ENCODE measurements at regions not wholly inside any gene's neighbourhood (a gene's known extent, or its start where the extent isn't known, plus 50 kb on each side); places are given as distances from the start of the nearest gene placed in this dataset.
"Not testable (repeated sequence)": the region's sequence is repeated elsewhere in the genome, so short reads cannot be mapped to it uniquely, and the experiment has no call there.

- no peak for DNase-seq
- Histone ChIP-seq H3K27me3 (ENCODE audit: control insufficient read depth, insufficient read depth, low read length) (no peaks in the 10 kb centered on the region), H3K36me3 (replicated peaks; ENCODE audit: control insufficient read depth, insufficient read depth, low read length) (no peaks in the 10 kb centered on the region), H3K4me3 (ENCODE audit: insufficient read depth, low read depth, low read length) (no peak overlapping the region)
These were observed 626.7 kb downstream of the PRR16 start for GRCh38 chr5:121090822-121091221.

GRCh38 chr5:121100931-121101330, 636.8 kb downstream of the PRR16 start:
- Histone ChIP-seq H3K27me3 (ENCODE audit: control insufficient read depth, insufficient read depth, low read length) (no peaks in the 10 kb centered on the region), H3K36me3 (replicated peaks; ENCODE audit: control insufficient read depth, insufficient read depth, low read length) (no peaks in the 10 kb centered on the region), H3K4me3 (ENCODE audit: insufficient read depth, low read depth, low read length) (no peak overlapping the region)
- no peak for DNase-seq

DNA sequence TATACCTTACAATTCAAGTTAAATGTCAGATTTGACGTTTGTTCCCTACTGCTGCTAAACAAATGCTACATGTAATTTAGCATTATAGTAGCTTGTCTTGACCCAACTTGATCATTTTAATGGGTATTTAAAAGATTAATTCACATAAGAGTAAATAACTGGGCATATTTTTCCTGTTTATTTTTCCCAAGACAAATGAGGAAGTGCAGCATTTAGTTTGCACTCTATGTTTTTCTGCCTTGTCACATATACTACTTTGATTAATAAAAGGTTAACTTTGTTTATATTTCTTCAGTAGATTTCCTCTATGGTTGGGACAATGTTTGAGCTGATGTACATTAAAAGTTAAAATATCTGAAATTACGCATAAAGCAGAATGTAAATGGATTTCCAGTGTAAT, 641.8 kb downstream of the PRR16 start:
- Histone ChIP-seq H3K36me3 (replicated peaks; ENCODE audit: control insufficient read depth, insufficient read depth, low read length) (no peaks in the 10 kb centered on the region), H3K27me3 (ENCODE audit: control insufficient read depth, insufficient read depth, low read length) (no peaks in the 10 kb centered on the region), H3K4me3 (ENCODE audit: insufficient read depth, low read depth, low read length) (no peak overlapping the region)
- no peak for DNase-seq

DNA sequence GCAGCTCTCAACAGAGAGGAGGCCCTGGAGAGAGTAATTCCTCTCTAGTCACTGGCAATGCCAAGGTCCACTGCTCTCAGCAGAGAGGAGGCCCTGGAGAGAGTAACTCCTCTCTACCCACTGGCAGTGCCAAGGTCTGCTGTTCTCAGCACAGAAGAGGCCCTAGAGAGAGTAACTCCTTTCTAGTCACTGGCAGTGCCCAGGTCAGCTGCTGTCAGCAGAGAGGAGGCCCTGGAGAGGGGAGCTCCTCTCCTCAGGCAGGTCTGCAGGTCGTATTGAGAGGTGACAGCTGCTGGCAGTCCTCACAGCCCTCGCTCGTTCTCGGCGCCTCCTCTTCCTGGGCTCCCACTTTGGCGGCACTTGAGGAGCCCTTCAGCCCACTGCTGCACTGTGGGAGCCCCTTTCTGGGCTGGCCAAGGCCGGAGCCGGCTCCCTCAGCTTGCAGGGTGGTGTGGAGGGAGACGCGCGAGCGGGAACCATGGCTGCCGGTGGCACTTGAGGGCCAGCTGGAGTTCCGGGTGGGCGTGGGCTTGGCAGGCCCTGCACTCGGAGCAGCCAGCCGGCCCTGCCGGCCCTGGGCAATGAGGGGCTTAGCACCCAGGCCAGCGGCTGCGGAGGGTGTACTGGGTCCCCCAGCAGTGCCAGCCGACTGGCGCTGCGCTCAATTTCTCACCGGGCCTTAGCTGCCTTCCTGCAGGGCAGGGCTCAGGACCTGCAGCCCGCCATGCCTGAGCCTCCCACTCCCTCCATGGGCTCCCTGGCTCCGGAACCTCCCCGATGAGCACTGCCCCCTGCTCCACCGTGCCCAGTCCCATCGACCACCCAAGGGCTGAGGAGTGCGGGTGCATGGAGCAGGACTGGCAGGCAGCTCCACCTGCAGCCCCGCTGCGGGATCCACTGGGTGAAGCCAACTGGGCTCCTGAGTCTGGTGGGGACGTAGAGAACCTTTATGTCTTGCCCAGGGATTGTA, 642.9 kb downstream of the PRR16 start:
- not testable (repeated sequence) for DNase-seq; H3K27me3 ChIP-seq (ENCODE audit: control insufficient read depth, insufficient read depth, low read length); H3K36me3 ChIP-seq (replicated peaks; ENCODE audit: control insufficient read depth, insufficient read depth, low read length); H3K4me3 ChIP-seq (ENCODE audit: insufficient read depth, low read depth, low read length)

GRCh38 chr5:121108725-121109124, 644.6 kb downstream of the PRR16 start:
- peak; percentile 48 for DNase-seq

GRCh38 chr5:121109817-121110216, 645.7 kb downstream of the PRR16 start:
- Histone ChIP-seq H3K36me3 (replicated peaks; ENCODE audit: control insufficient read depth, insufficient read depth, low read length) (no peaks in the 10 kb centered on the region), H3K27me3 (ENCODE audit: control insufficient read depth, insufficient read depth, low read length) (no peaks in the 10 kb centered on the region), H3K4me3 (ENCODE audit: insufficient read depth, low read depth, low read length) (no peak overlapping the region)
- no peak for DNase-seq

More at GRCh38 chr5:121108725-121109124, 644.6 kb downstream of the PRR16 start:
- Histone ChIP-seq H3K4me3 (ENCODE audit: insufficient read depth, low read depth, low read length) (peak overlapping the region; percentile 1; the same call in 1 of the 2 replicates), H3K27me3 (ENCODE audit: control insufficient read depth, insufficient read depth, low read length) (no peaks in the 10 kb centered on the region), H3K36me3 (replicated peaks; ENCODE audit: control insufficient read depth, insufficient read depth, low read length) (no peaks in the 10 kb centered on the region)

DNA sequence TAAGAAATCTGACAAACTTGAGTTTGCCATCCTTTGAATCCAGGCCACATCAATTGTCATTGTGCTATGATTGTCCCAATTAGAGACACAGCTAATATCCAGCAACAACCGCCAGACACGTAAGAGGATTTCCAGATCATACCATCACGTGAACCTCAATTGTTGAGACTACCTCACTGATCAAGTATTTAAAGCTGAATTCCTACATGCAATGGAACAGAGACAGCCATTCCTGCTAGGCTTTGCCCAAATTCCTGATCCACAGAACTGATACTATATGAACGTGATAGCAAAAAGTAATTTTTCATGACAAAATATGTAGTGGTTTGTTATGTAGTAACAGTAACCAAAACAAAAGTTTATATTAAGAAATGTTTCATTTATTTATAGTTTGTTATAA, 657.7 kb downstream of the PRR16 start:
- Histone ChIP-seq H3K36me3 (replicated peaks; ENCODE audit: control insufficient read depth, insufficient read depth, low read length) (no peaks in the 10 kb centered on the region), H3K27me3 (ENCODE audit: control insufficient read depth, insufficient read depth, low read length) (no peaks in the 10 kb centered on the region), H3K4me3 (ENCODE audit: insufficient read depth, low read depth, low read length) (no peak overlapping the region)
- no peak for DNase-seq

DNA sequence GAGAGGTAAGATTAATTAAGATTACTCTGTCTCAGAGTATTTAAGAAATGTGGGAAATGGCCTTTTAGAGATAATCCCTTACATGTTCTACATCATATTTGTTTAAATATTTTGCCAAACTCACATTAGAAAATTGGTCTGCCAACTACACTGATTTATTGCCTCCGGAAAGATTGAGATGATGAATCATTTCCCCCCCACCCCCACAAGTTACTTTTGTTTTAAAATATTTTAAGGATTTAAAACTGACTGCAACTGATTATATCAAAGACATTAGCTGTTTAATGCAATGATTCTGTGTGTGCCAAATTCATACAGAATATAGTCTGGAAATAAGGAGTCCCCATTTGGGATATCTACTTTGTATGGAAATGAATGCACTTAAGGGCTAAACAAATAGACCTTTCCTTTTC, 674.4 kb downstream of the PRR16 start:
- no peak overlapping the region for H3K4me3 ChIP-seq (ENCODE audit: insufficient read depth, low read depth, low read length)
- H3K27me3 ChIP-seq (ENCODE audit: control insufficient read depth, insufficient read depth, low read length): no peaks in the 10 kb centered on the region
- DNase-seq: no peak

DNA sequence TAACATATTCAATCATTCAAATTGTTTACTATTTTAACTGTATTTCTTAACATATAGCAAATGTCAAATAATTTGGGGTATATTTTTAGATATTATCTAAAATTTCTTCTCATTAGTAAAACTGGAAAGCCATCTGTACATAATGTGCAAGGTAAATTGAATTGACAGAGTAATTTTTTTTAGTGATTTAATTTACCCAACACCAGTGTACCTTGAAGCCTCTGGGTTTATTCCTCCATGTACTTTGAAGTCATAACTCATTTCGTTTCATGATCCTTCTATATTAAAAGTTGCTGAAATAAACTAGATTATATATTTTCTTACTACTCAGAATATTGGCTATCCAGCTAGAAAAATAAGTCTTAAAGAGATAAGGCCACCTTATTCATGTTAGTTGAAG, 674.9 kb downstream of the PRR16 start:
- Histone ChIP-seq H3K36me3 (replicated peaks; ENCODE audit: control insufficient read depth, insufficient read depth, low read length) (no peaks in the 10 kb centered on the region), H3K27me3 (ENCODE audit: control insufficient read depth, insufficient read depth, low read length) (no peaks in the 10 kb centered on the region), H3K4me3 (ENCODE audit: insufficient read depth, low read depth, low read length) (no peak overlapping the region)
- no peak for DNase-seq

More for the DNA sequence above, 674.4 kb downstream of the PRR16 start:
- H3K36me3 ChIP-seq (replicated peaks; ENCODE audit: control insufficient read depth, insufficient read depth, low read length): no peaks in the 10 kb centered on the region

- no peak overlapping the region for H3K4me3 ChIP-seq (ENCODE audit: insufficient read depth, low read depth, low read length)
- DNase-seq: no peak
- H3K27me3 ChIP-seq (ENCODE audit: control insufficient read depth, insufficient read depth, low read length): no peaks in the 10 kb centered on the region
- H3K36me3 ChIP-seq (replicated peaks; ENCODE audit: control insufficient read depth, insufficient read depth, low read length): no peaks in the 10 kb centered on the region
These were observed 680.7 kb downstream of the PRR16 start for GRCh38 chr5:121144764-121145163.

DNA sequence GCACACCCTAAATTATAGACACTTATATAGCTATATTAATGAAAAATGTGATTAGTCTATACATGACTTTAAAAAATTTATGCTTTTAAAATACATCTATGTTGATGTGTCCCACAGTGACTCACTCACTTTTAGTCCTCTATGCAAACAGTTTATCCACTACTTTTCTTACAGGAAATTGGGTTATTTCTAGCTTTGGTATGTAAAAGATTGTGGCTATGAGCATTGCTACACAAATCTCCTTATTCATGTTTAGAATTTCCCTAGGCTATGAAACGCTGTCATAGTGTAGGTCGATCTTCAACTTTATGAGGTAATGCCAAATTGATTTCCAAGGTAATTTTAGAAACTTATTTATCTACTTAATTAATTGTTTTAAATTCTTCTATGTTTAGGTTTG, 687.4 kb downstream of the PRR16 start:
- no peaks in the 10 kb centered on the region for H3K36me3 ChIP-seq (replicated peaks; ENCODE audit: control insufficient read depth, insufficient read depth, low read length)
- no peaks in the 10 kb centered on the region for H3K27me3 ChIP-seq (ENCODE audit: control insufficient read depth, insufficient read depth, low read length)
- H3K4me3 ChIP-seq (ENCODE audit: insufficient read depth, low read depth, low read length): no peak overlapping the region
- DNase-seq: no peak

- no peak for DNase-seq
- H3K27me3 ChIP-seq (ENCODE audit: control insufficient read depth, insufficient read depth, low read length): no peaks in the 10 kb centered on the region
- no peaks in the 10 kb centered on the region for H3K36me3 ChIP-seq (replicated peaks; ENCODE audit: control insufficient read depth, insufficient read depth, low read length)
- H3K4me3 ChIP-seq (ENCODE audit: insufficient read depth, low read depth, low read length): no peak overlapping the region
These were observed 688.3 kb downstream of the PRR16 start for GRCh38 chr5:121152411-121152810.

DNA sequence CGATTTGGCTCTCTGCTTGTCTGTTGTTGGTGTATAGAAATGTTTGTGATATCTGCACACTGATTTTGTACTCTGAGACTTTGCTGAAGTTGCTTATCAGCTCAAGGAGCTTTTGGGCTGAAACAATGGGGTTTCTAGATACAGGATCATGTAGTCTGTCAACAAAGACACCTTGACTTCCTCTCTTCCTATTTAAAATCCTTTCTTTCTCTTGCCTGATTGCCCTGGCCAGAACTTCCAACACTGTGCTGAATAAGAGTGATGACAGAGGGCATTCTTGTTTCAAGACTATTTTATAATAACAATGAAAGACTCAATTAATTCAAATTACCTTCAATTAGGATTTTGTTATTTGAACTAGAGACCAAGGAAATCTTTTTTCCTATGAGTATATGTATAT, 692.5 kb downstream of the PRR16 start:
- H3K36me3 ChIP-seq (replicated peaks; ENCODE audit: control insufficient read depth, insufficient read depth, low read length): no peaks in the 10 kb centered on the region

DNA sequence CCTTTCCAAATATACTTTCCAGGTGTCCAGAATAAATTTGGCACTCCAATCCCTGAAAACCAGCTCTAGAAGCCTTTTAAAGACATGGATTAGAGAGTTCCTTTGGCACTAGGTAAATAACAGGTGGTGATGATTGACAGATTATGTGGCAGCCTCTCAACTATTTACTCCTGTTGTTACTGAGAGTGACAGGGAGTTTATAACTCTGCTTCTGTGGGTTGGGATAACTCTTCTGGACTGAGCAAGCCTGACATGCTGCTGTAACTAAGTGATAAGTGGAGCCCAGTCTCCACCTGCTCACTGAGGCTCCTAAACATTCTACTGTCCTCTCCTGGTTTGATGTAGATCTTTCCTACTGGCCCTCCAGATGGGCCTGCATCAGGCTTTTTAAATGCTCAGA, 693.2 kb upstream of the FTMT start:
- no peak for DNase-seq
- no peak overlapping the region for H3K4me3 ChIP-seq (ENCODE audit: insufficient read depth, low read depth, low read length)
- no peaks in the 10 kb centered on the region for H3K27me3 ChIP-seq (ENCODE audit: control insufficient read depth, insufficient read depth, low read length)
- H3K36me3 ChIP-seq (replicated peaks; ENCODE audit: control insufficient read depth, insufficient read depth, low read length): no peaks in the 10 kb centered on the region

More for the DNA sequence above, 692.5 kb downstream of the PRR16 start:
- DNase-seq: no peak
- H3K4me3 ChIP-seq (ENCODE audit: insufficient read depth, low read depth, low read length): no peak overlapping the region
- no peaks in the 10 kb centered on the region for H3K27me3 ChIP-seq (ENCODE audit: control insufficient read depth, insufficient read depth, low read length)

DNA sequence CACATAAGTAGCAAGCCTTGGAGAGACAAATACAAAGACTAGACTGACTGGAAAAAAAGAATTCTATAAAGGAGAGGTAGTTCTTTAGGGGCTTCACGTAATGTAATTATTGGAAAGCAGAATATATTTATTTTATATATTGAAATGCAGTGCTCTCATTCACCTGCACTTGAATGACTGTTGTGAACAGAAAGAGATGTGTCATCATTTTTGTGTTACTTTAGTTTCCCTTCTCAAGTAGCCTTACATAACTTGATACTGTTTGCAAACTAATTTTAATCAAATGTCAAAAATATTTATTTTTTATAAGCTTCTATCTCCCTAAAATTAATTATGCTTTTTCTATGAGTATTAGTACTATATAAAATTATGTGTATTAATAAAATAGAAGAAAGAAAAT, 691.1 kb upstream of the FTMT start:
- H3K36me3 ChIP-seq (replicated peaks; ENCODE audit: control insufficient read depth, insufficient read depth, low read length): no peaks in the 10 kb centered on the region
- no peaks in the 10 kb centered on the region for H3K27me3 ChIP-seq (ENCODE audit: control insufficient read depth, insufficient read depth, low read length)
- H3K4me3 ChIP-seq (ENCODE audit: insufficient read depth, low read depth, low read length): no peak overlapping the region
- no peak for DNase-seq
